ENCODE measurements at regions not wholly inside any gene's neighbourhood (a gene's known extent, or its start where the extent isn't known, plus 50 kb on each side); places are given as distances from the start of the nearest gene placed in this dataset.

DNA sequence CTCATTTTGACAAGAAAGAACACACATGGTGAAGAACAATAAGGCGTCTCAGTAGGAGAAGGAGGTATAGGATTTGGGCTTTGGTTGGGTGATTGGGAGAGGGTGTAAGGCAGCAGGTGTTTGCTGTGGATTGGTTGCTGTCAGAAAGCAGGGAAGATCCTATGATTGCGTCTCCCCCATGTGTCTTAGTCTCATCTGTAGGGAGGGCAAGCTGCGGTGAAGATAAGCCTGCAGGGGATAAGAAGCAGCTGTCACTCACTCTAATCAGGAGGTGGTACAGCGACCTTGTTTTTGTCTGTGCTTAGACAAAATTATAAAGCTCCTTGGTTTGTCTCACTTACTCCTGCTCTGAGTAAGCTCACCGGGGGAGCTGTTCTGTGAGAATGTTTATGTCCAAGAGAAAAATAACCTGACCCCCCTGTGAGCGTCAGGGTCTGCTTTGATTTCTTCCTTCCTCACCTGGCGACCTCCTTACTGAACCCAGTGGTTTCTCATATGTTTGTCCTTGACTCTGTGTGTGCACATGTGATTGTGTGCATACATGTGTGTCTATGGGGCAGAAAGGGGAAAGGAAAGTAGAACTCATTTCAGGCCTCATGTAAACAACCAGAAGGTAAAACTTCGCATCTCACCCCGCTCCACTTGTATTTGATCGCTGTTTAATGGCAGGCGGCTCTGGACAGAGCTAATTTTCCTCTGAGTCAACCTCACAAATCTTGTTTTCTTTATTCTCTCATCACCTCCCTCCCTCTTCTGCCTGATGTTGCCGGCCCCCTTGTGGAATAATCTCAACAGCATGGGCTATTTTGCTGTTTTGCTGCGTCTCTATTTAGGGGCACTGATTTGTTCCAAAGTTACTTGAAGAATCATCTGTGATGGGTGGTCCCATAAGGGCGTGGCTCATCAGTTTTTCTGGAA lies 105.6 kb downstream of the TENT4A start:
- TF ChIP-seq, protein P1, sequence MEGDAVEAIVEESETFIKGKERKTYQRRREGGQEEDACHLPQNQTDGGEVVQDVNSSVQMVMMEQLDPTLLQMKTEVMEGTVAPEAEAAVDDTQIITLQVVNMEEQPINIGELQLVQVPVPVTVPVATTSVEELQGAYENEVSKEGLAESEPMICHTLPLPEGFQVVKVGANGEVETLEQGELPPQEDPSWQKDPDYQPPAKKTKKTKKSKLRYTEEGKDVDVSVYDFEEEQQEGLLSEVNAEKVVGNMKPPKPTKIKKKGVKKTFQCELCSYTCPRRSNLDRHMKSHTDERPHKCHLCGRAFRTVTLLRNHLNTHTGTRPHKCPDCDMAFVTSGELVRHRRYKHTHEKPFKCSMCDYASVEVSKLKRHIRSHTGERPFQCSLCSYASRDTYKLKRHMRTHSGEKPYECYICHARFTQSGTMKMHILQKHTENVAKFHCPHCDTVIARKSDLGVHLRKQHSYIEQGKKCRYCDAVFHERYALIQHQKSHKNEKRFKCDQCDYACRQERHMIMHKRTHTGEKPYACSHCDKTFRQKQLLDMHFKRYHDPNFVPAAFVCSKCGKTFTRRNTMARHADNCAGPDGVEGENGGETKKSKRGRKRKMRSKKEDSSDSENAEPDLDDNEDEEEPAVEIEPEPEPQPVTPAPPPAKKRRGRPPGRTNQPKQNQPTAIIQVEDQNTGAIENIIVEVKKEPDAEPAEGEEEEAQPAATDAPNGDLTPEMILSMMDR (IDR thresholded peaks at IDR 0.05): no peak
- no peak for TF ChIP-seq ZFX (IDR thresholded peaks at IDR 0.05; ENCODE audit: borderline replicate concordance)
